Right atrium auricular region (tissue), 2 donors: ENCODE measurements at regions not wholly inside any gene's neighbourhood (a gene's known extent, or its start where the extent isn't known, plus 50 kb on each side); places are given as distances from the start of the nearest gene placed in this dataset.

Source experiments
- DNase-seq: peaks from one replicate; pipeline ENCODE4 v3.0.0-alpha.2; 2019; ENCODE audit warnings: low spot score
- H3K27ac ChIP-seq, 2 donors: fragments of 200-600 bp; sonication (generic); 1 replicate in 1 of 2; 2 replicates in 1 of 2; pipeline ENCODE4 v1.5.1; 2016 to 2019
- H3K27me3 ChIP-seq, 2 donors: fragments of 200-600 bp; sonication (generic); one replicate each; pipeline versions ENCODE4 v1.5.1 to v1.6.0; 2017 to 2019
- H3K36me3 ChIP-seq: fragments of 200-600 bp; sonication (generic); one replicate; pipeline ENCODE4 v1.5.1; 2016
- H3K4me1 ChIP-seq, 2 donors: fragments of 200-600 bp; sonication (generic); one replicate each; pipeline versions ENCODE4 v1.5.1 to v1.6.0; 2017 to 2019
- H3K4me3 ChIP-seq, 2 donors: fragments of 200-600 bp; sonication (generic); 1 replicate in 1 of 2; 2 replicates in 1 of 2; pipeline ENCODE4 v1.5.1; 2017 to 2019; ENCODE audit warnings: mild to moderate bottlenecking in 1 of 2, moderate library complexity in 1 of 2
- H3K9me3 ChIP-seq, 2 donors: fragments of 200-600 bp; sonication (generic); one replicate each; pipeline ENCODE4 v1.5.1; 2019
- TF ChIP-seq, protein P1 (sequence below), 2 donors: fragments of 200-600 bp; sonication (generic); IDR thresholded peaks; one replicate each; pipeline ENCODE4 v1.5.1; 2019; ENCODE audit warnings: antibody characterized with exemption in 2 of 2

- H3K36me3 ChIP-seq: no peaks in the 10 kb centered on the region
- no peaks in the 10 kb centered on the region for H3K4me1 ChIP-seq
- H3K27ac ChIP-seq: no peak overlapping the region
- no peak for DNase-seq
- H3K27me3 ChIP-seq: no peaks in the 10 kb centered on the region
- no peaks in the 10 kb centered on the region for H3K9me3 ChIP-seq
- TF ChIP-seq, protein P1, sequence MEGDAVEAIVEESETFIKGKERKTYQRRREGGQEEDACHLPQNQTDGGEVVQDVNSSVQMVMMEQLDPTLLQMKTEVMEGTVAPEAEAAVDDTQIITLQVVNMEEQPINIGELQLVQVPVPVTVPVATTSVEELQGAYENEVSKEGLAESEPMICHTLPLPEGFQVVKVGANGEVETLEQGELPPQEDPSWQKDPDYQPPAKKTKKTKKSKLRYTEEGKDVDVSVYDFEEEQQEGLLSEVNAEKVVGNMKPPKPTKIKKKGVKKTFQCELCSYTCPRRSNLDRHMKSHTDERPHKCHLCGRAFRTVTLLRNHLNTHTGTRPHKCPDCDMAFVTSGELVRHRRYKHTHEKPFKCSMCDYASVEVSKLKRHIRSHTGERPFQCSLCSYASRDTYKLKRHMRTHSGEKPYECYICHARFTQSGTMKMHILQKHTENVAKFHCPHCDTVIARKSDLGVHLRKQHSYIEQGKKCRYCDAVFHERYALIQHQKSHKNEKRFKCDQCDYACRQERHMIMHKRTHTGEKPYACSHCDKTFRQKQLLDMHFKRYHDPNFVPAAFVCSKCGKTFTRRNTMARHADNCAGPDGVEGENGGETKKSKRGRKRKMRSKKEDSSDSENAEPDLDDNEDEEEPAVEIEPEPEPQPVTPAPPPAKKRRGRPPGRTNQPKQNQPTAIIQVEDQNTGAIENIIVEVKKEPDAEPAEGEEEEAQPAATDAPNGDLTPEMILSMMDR (IDR thresholded peaks at IDR 0.05): no peak
- H3K4me3 ChIP-seq: no peak overlapping the region
Observed at GRCh38 chr5:117690612-117691011, 1116.0 kb upstream of the SEMA6A start.

DNA sequence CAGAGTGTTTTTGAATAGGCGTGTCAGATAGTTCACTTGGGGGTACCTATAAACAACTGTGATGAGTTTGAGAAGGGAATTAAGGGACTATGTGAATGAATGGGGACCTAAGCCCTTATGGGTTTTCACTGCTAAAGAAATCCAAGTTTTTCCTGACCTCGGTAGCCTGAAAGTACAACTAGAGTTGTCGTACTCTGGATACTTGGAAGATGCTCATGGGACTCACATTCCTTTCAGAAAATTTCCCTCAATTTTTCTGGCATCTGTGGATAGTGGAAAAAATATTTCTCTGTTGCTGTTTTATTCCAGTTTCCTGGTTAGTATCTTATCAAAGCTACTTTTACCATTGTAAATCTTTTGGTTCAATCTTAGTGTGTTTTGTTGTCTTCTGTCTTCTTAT lies 1112.3 kb upstream of the SEMA6A start:
- Histone ChIP-seq H3K9me3 (no peaks in the 10 kb centered on the region), H3K36me3 (no peaks in the 10 kb centered on the region), H3K27ac (no peak overlapping the region), H3K4me3 (no peak overlapping the region), H3K4me1 (no peaks in the 10 kb centered on the region), H3K27me3 (no peaks in the 10 kb centered on the region)
- no peak for DNase-seq
- TF ChIP-seq, protein P1 (IDR thresholded peaks at IDR 0.05): no peak

DNA sequence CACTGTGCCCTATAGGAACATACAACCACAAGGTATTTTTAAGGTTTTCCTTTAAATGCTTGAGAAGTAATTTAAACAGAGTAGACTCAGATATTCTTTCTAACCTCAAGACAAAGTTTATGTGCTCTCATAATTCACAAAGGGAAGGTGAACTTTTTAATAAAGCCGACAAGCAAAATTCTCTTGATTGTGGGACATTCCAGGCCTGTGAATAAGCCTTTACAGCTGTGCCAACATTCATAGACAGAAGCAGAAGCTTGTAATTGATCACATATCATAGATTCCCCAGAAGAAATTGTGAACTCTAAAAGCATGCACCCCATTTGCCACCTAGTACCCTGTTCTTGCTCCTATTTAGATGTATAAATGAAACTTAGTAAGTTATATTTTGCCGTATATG lies 1107.8 kb upstream of the SEMA6A start:
- TF ChIP-seq, protein P1 (IDR thresholded peaks at IDR 0.05): no peak
- Histone ChIP-seq H3K9me3 (no peaks in the 10 kb centered on the region), H3K4me1 (no peaks in the 10 kb centered on the region), H3K36me3 (no peaks in the 10 kb centered on the region), H3K4me3 (no peak overlapping the region), H3K27me3 (no peaks in the 10 kb centered on the region), H3K27ac (no peak overlapping the region)
- no peak for DNase-seq

- no peak overlapping the region for H3K27ac ChIP-seq
Observed at GRCh38 chr5:117681431-117682254, 1107.0 kb upstream of the SEMA6A start.

GRCh38 chr5:117680426-117680825 lies 1105.8 kb upstream of the SEMA6A start:
- Histone ChIP-seq H3K27me3 (no peaks in the 10 kb centered on the region), H3K36me3 (no peaks in the 10 kb centered on the region), H3K9me3 (no peaks in the 10 kb centered on the region), H3K4me3 (no peak overlapping the region), H3K27ac (no peak overlapping the region), H3K4me1 (no peaks in the 10 kb centered on the region)
- TF ChIP-seq, protein P1 (IDR thresholded peaks at IDR 0.05): no peak
- DNase-seq: no peak

More at GRCh38 chr5:117681431-117682254, 1107.0 kb upstream of the SEMA6A start:
- H3K4me1 ChIP-seq: no peaks in the 10 kb centered on the region
- TF ChIP-seq, protein P1 (IDR thresholded peaks at IDR 0.05): no peak
- DNase-seq: no peak
- no peaks in the 10 kb centered on the region for H3K27me3 ChIP-seq
- no peak overlapping the region for H3K4me3 ChIP-seq
- H3K9me3 ChIP-seq: no peaks in the 10 kb centered on the region
- no peaks in the 10 kb centered on the region for H3K36me3 ChIP-seq

DNA sequence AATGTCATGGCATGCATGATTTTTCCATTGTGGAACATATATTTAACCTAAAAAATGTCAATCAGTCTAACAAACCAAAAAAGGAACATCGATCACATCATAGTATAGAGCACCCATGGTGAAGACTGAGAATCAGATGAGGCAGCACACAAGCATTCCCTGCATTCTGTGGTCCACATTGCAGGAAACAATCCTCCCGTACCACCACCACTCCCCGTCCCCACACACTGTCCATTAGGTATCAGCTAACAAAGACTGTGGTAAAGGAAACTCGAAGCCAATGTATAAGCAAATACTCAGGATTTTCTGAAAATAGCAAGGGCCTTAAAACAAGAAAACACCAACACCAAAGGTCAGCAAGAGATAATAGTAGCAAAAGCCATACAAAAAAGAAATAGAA lies 1104.4 kb upstream of the SEMA6A start:
- H3K27ac ChIP-seq: no peak overlapping the region
- H3K36me3 ChIP-seq: no peaks in the 10 kb centered on the region
- H3K27me3 ChIP-seq: no peaks in the 10 kb centered on the region
- no peak for DNase-seq
- H3K9me3 ChIP-seq: no peaks in the 10 kb centered on the region
- no peaks in the 10 kb centered on the region for H3K4me1 ChIP-seq
- TF ChIP-seq, protein P1 (IDR thresholded peaks at IDR 0.05): no peak
- H3K4me3 ChIP-seq: no peak overlapping the region
